ENCODE measurements at regions not wholly inside any gene's neighbourhood (a gene's known extent, or its start where the extent isn't known, plus 50 kb on each side); places are given as distances from the start of the nearest gene placed in this dataset.

- TF ChIP-seq CTCF (IDR thresholded peaks at IDR 0.05 in 4 of 5, conservative IDR thresholded peaks at IDR 0.05 in 1 of 5): no peak
- TF ChIP-seq POLR2A (IDR thresholded peaks at IDR 0.05): no peak
Measured at GRCh38 chrX:77298296-77298695, 148.9 kb upstream of the FGF16 start.
